ENCODE measurements at regions not wholly inside any gene's neighbourhood (a gene's known extent, or its start where the extent isn't known, plus 50 kb on each side); places are given as distances from the start of the nearest gene placed in this dataset.
"Not testable (repeated sequence)": the region's sequence is repeated elsewhere in the genome, so short reads cannot be mapped to it uniquely, and the experiment has no call there.

GRCh38 chr5:66417781-66418180 lies 178.4 kb upstream of the MAST4 start:
- DNase-seq (ENCODE audit: low spot score), result no peak

DNA sequence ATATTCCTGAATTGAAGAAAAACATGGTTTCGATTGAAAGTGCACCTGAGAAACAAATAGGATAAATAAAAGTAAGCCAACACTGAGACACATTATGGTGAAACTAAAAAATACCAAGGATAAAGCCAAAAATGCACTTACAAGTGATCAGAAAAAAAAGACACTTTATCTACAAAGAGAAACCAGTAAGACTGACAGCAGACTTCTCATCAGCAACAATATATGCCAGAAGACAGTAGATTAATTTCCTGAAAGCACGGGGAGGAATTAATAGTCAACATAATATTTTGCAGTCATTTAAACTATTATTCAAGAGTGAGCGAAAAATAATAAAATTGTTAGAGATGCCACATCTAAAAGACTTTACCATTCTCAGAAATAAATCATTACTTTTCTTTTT lies 172.7 kb upstream of the MAST4 start:
- DNase-seq (ENCODE audit: low spot score), result no peak

GRCh38 chr5:66425842-66426241 lies 170.4 kb upstream of the MAST4 start:
- DNase-seq (ENCODE audit: low spot score), result no peak

DNA sequence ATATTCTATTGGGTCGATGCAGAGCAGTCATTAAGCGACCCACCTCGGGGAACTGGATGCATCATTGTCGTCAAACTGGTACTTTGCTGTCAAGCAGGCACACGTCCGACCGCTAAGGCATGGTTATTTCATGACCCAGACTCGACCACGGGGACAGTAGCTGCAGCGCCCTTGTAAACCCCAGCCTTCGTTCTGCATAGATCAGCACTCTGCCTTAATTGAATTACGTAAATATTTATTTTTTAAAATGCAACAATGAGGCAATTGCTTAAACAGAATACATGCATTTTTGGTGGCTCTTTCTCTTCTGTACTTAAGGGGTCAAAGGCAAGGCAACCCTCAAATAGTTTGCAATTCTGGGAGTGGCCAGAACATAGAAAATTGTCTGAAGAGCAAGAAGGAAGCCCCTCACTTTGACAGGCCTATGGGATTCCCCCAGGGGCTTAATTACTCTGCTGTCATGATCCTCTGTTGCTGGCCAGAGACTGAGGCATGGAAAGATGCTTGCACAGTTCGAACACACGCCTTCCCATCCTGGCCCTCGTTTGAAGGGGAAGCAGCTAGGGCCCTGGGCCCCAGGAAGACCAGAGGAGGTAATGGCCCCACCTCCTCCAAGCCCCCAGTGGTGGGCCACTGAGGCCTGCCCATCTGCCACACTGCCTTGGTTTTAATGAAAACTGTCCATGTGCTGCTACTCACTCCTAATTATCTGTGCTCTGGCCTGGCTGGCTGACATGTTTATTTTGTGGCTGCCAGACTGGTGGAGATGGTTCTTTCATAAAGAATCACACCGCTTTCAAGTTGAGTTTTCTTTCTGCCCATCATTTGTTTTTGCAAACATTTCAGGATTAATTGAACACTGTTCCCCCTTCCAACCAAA lies 169.7 kb upstream of the MAST4 start:
- DNase-seq (ENCODE audit: low spot score), result no peak

- no peak for DNase-seq (ENCODE audit: low spot score)
Observed at GRCh38 chr5:66427139-66427442, 169.1 kb upstream of the MAST4 start.

DNA sequence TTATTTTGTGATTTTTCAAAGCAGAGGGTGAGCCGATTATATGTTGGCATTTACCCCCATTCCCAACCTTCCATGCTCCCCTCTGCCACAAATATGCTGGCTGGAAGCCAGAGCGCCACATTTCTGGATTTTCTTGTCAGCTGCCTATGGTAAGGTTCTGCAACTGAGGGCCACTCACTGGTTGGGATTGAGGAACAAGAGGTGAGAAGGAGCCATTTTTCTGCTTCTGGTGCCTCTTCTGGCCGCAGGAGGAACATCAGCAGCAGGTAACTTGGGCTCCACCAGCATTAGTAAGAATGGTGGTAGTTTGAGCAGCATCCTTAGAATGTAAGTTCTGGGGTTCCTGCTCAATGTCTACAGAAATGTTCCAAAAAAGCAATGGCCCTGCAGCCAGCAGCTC lies 159.5 kb upstream of the MAST4 start:
- DNase-seq (ENCODE audit: low spot score), result no peak

DNA sequence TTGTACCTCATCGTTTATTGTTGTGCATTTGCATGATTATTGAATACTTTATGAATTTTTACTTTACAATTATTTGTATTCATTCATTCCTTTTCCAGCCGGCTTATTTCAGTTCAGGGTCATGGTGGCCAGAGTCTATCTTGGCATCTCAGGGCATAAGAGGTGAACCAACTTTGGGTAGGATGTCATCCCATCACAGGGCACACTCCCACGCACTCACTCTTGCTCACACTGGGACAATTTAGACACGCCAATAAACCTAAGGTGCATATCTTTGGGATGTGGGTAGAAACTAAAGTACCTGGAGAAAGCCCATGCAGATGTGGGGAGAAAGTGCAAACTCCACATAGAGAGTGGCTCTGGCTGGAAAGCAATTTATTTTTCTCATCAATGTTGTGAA lies 158.1 kb upstream of the MAST4 start:
- no peak for DNase-seq (ENCODE audit: low spot score)

DNA sequence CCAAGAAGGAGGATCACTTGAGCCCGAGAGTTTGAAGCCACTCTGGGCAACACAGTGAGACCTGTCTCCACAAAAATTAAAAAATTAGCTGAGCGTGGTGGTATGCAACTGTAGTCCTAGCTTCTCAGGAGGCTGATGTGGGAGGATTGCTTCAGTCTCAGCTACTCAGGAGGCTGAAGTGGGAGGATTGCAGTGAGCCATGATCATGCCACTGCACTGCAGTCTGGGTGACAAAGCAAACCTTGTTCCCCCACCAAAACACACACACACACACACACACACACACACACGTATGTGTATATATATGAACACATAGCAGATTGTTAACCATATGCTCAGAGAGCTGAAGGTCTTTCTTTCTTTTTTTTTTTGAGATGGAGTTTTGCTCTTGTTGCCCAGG lies 157.5 kb upstream of the MAST4 start:
- no peak for DNase-seq (ENCODE audit: low spot score)

DNA sequence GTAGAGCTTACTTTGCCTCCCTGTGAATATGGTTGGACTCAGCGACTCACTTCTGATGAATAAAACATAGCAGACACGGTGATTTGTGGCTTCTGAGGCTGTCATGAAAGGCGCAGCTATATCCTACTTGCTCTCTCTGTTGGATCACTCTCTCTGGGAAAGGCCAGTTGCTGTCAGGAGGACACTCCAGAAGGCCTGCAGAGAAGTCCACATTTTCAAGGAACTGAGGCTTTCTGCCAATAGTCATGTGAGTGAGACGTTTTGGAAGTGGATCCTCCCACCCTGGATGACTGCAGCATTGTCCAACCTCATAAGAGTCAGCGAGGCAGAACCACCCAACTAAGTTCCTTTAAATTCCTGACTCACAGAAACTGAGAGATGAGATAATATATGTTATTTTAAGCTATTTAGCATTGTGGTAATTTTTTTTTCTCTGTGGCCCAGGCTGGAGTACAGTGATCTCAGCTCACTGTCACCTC lies 156.0 kb upstream of the MAST4 start:
- DNase-seq (ENCODE audit: low spot score), result no peak

GRCh38 chr5:66441351-66441750 lies 154.8 kb upstream of the MAST4 start:
- DNase-seq (ENCODE audit: low spot score), result no peak

- no peak for DNase-seq (ENCODE audit: low spot score)
Observed at GRCh38 chr5:66442951-66443445, 153.2 kb upstream of the MAST4 start.

- DNase-seq (ENCODE audit: low spot score), result no peak
Observed at GRCh38 chr5:66443462-66444130, 152.6 kb upstream of the MAST4 start.

GRCh38 chr5:66448070-66448469 lies 148.1 kb upstream of the MAST4 start:
- DNase-seq (ENCODE audit: low spot score), result not testable (repeated sequence)

- DNase-seq (ENCODE audit: low spot score), result no peak
Observed at GRCh38 chr5:66450237-66450636, 146.0 kb upstream of the MAST4 start.

DNA sequence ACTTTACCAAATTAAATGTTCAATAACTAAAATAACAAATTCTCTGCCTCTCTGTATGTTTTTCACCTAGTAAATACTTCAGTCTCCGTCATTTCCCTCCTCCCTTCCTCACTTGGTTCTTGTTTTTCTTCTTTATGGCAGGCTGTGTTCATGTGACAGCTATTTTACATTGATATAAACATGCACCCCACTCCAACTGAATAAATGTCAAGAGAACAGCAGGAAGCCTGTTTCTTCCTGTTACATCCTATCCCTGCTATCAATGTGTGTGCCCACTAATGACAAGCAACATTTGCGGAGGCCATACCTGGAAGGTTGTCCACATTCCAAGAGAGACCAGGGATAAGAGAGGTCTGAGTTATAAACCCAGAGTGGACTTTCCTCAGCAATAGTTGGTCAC lies 145.2 kb upstream of the MAST4 start:
- DNase-seq (ENCODE audit: low spot score), result no peak

GRCh38 chr5:66452109-66452508 lies 144.1 kb upstream of the MAST4 start:
- DNase-seq (ENCODE audit: low spot score), result no peak

DNA sequence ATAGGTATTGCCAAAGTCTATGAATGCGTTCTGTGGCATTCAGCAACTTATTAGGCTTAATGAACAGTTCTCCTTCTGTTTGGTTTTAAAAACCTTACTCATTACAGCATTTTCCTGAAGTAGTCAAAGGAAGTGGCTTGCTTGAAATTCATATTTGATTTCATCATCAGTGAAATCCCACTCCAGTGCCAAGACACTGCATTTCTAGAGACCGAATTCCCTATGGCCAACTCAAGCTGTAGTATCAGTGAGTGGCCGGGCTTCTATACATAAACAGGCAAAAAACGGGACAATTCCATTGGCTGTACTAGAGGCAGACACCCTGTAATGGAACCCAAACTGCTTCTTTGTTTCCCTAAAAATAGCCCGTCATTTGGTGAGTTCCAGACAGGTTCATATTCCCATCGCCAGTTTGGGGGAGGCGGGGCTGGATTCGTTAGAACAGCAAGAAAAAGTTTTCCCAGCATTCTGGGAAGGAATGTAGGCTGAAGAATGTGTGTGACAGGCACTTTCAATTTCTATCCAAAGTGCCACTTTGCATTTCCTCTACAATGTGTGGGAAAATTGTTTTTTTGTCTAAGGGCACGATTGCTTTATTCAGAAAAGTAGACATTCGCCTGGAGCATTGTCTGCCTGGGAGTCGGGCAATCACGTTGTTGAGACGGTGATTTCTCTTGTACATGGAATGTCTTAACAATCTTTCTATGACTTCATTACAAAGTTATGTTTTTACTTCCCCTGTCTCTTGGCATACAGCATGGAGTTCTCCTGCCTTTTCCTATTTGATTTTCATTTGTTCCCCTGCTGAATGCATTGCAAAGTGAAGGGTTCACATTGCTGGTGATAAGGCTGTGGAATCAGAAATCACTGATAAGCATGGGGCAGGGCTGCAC lies 141.8 kb upstream of the MAST4 start:
- DNase-seq (ENCODE audit: low spot score), result no peak

DNA sequence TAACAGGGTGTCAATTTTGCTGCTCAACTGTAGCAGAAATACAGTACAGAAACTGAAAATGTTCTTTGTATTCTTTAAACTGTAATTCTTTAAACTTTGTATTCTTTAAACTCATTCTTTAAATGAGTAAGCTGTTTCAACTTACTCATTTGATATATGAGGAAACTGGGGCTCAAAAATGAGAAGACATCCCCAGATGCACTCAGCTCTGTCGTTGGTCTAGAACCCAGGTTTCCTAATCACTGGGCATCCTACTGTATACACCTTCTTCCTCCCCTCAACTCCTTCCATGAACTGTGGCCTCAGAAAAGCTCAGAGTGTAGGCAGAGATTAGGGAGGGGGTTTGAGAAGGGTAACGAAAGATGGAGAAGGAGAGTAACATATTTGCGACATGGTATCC lies 136.5 kb upstream of the MAST4 start:
- DNase-seq (ENCODE audit: low spot score), result no peak

DNA sequence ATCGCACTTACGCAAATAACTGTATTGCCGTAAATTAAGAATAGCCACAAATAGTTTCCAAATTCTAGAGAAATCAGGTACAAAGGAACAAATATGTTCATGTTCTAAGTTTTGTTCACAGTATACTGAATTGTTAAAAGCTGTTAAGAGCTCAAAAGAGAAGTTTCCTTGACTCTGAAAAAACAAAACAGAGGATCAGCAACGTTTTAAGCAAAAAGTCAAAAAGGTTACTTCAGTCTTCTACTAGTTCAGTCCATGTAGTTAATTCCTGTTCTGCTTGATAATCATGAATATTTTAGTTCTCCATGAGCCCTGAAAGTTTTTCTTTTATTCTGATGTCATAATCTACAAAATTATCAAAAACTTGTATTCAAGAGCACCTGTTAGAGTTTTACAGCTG lies 128.6 kb upstream of the MAST4 start:
- DNase-seq (ENCODE audit: low spot score), result no peak

DNA sequence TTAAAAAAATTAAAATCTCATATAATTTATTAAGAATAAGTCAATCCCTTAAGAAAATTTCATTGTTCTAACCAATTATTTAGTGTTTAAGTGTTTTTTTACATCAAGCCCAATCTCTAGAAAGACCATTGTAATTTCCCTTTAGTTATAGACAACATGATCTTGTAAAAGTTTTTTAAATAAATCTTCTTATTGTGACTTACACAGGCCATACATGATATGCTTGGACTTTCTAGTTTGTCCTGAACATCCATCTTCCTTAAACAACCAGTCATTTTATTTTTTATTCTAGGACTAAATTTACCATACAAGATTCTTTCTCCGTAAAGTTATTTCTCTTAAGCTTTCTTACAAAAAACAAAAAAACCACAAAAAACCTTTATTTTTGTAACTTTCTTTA lies 126.5 kb upstream of the MAST4 start:
- no peak for DNase-seq (ENCODE audit: low spot score)

GRCh38 chr5:66472010-66472409 lies 124.2 kb upstream of the MAST4 start:
- DNase-seq (ENCODE audit: low spot score), result no peak

DNA sequence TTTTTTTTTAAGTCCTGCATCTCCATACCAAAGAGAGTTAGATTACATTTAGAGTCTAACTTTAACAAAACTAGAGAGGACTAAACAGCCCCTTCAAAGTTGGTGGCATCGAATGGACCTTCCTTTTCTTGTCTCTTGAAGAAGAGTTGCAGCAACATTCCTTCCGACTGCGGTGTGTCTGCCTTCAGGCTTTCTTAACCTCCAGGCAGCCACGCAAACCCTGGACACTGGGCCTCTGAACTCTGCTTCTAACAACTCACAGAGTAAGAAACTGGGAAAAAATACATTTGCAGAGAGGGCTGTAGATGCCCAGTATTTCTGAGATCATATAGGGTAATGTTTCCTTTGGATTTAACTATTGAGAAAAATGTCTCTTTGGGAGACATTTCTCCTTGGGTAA lies 120.5 kb upstream of the MAST4 start:
- DNase-seq (ENCODE audit: low spot score), result no peak

- no peak for DNase-seq (ENCODE audit: low spot score)
Observed at GRCh38 chr5:66477596-66477995, 118.6 kb upstream of the MAST4 start.
